Stromal cell of bone marrow (primary cell): ENCODE measurements at regions not wholly inside any gene's neighbourhood (a gene's known extent, or its start where the extent isn't known, plus 50 kb on each side); places are given as distances from the start of the nearest gene placed in this dataset.
A peak's percentile ranks its signal among the peaks of the same experiment; 100 is the strongest.

Experiments
- DNase-seq: peaks from one replicate; pipeline ENCODE4 v3.0.0-alpha.2; 2012; ENCODE audit warnings: low read depth

DNA sequence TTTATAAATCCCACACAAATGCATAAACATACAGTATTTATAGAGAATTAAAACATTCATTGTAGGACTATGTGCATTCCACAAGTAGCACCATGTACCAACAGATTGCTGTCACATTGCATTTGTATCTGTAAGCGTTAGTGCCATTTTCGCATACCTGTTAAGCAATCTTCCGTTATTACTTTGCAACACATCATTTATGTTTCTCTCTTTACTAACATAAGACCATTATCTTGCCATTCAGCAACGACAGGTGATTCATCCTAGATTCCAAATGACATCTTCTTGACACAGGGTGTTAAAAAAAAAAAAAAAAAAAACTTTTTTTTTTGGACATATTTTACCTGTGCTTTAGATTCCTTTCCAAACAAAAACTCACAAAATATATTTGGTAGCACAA is 511.8 kb downstream of the ELAVL2 start:
- DNase-seq, result no peak

DNA sequence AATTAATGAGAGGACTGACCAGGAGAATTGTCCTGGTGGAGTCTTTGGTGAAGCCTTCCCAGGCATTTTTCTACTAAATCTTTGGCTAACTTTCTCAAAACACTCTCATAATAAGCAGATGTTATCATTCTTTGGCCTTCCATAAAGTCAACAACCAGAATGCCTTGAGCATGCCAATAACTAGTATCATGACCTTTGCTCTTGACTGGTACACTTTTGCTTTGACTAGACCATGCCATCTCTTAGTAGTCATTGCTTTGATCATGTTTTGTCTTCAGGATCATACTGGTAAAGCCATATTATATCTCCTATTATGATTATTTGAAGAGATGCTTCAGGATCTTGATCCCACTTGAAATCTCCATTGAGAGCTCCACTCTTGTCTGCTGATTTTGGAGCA is 506.9 kb downstream of the ELAVL2 start:
- no peak for DNase-seq

DNA sequence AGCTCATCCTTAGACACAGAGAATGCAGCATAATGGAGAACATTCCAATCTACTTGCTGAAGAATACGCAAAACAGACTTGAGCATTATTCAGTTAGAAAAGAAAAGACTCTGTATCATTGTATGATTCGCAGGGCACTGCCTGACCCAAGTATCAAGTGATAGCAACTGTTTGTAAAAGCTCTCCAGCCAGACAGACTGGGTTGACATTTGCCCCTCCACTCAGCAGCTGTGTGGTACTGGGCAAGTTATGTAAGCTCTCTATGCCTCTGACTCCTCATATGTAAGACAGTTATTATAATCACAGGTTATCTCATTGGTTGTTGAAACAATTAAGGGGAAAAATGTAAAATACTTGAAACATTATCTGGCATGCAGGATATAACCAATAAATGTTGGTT is 505.0 kb downstream of the ELAVL2 start:
- DNase-seq, result no peak

DNA sequence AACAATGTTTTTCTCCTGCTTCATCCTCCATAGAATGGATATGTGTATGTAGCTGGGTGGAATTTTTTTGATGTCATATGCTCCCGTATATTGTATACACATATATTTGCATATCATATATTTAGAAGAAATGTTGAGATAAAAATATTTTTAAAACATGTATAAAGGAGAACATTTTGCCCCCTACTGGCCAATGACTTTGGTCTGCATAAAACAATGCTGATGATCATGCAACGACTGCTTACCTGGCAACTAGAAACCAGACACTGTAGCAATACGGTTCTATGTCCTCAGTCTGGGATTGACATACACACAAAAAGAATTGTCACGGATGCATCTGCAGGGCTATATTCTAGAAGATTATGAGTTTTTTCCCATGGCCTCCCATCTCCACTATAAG is 503.6 kb downstream of the ELAVL2 start:
- no peak for DNase-seq

GRCh38 chr9:23324511-23324910 is 501.5 kb downstream of the ELAVL2 start:
- DNase-seq, result no peak

DNA sequence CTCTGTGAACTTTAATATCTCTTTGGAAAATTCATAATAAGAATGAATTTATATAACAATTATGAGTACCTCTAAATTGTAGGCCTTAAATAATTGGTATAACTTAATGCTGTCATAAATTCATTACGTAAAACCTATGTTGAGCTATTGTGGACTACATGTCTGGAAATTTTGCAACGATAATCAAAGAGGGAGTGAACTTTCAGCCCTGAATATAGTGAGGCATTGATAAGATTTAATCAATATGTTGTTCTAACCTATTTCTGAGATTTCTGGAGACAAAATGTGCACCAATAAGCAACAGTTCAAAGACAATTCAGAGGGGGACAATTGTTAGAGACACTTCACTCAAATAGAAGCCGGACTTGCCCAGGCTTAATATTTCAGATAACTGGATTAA is 499.4 kb downstream of the ELAVL2 start:
- no peak for DNase-seq

GRCh38 chr9:23341346-23341745 is 484.7 kb downstream of the ELAVL2 start:
- no peak for DNase-seq

- peak; percentile 6 for DNase-seq
These were observed 483.7 kb downstream of the ELAVL2 start for GRCh38 chr9:23342291-23342690.

DNA sequence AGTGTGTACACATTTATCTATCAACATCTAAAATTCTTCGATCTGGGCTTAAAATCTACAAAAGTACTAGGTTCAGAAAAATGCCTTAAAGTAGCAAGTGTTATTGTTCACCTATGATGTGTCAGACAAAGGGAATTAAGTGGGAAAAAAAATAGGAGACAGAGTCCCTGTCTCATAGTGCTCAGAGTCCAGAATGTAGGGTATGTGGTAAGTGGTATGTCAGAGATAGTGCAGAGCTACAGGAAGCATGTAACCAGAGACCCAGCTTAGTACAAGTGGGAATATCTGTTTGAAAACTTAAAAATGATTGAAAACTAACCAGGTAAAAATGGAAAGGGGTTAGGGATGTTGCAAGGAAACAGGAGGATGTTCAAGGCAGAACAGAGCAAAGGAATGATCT is 482.8 kb downstream of the ELAVL2 start:
- no peak for DNase-seq

DNA sequence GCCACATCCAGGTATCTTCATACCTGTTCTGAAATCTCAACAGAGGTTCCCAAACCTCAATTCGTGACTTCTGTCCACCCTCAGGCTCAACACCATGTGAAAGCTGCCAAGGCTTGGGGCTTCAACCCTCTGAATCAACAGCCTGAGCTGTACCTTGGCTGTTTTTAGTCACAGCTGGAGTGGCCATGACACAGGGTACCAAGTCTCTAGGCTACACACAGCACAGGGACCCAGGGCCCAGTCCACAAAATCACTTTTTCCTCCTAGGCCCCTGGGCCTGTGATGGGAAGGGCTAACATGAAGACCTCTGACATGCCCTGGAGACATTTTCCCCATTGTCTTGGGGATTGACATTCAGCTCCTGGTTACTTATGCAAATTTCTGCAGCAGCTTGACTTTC is 464.9 kb downstream of the ELAVL2 start:
- no peak for DNase-seq

- no peak for DNase-seq
These were observed 453.3 kb downstream of the ELAVL2 start for GRCh38 chr9:23372703-23373102.

- DNase-seq, result peak; percentile 1
These were observed 450.5 kb downstream of the ELAVL2 start for GRCh38 chr9:23375511-23375910.

GRCh38 chr9:23379842-23380241 is 446.2 kb downstream of the ELAVL2 start:
- DNase-seq, result no peak

GRCh38 chr9:23380821-23381220 is 445.2 kb downstream of the ELAVL2 start:
- DNase-seq, result no peak

DNA sequence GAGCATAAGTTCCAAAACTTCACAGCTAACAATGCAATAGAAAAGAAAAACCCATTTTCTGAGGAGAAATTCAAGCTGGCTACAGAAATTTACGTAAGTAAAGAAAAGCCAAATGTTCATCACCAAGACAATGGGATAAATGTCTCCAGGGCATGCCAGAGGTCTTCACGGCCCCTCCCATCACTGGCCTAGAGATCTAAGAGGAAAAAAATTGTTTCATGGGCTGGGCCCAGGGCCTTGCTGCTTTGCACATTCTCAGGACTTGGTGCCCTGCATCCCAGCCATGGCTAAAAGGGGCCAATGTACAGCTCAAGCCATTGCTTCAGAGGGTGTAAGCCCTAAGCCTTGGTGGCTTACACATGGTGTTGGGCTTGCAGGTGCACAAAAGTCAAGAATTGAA is 443.6 kb downstream of the ELAVL2 start:
- DNase-seq, result no peak

DNA sequence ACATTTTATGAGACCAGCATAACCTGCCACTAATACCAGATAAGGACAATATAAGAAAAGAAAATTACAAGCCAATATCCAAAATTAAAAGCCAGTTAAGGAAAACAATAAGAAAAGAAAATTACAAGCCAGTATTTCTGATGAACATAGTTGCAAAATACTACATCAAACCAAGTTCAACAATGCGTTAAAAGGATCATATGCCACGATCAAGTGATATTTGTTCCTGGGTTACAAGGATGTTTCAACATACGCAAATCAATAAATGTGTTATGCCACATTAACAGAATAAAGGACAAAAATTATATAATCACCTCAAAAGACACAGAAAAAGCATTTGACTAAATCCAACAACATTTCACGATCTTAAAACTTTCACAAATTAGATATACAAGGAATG is 431.9 kb downstream of the ELAVL2 start:
- no peak for DNase-seq

DNA sequence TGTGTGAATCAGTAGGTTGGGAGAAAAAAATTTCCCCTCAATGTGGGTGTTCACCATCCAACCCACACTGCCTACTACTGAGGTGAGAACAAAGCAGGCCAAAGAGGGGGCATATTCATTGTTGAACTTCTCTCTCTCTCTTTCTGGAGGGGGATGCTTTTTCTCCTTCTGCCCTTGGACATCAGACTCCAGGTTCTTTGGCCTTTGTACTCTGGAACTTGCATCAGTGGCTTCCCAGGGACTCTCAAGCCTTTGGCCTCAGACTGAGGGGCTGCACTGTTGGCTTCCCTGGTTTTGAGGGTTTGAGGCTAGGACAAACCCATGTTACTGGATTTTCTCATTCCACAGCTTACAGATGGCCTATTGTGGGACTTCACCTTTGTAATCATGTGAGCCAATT is 417.2 kb downstream of the ELAVL2 start:
- DNase-seq, result no peak

- DNase-seq, result no peak
These were observed 414.0 kb downstream of the ELAVL2 start for GRCh38 chr9:23412046-23412445.

DNA sequence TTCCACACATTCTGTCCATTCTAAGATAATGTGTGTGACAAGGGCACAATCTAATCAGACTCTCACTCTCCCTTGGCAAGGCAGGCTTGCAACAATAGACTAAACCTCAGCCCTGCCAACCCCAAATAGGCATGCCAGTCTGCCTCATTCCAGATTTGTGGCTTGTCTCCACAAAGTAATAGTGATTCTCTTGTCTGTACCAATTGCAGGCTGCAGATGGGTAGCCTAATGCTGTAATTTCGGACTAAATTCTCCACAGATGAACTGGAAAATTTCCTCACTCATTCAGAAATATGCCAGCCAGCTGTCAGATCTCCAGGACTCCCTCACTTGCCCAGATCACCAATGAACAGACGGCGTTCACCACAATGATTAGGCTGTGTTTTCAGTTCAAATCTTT is 413.6 kb downstream of the ELAVL2 start:
- no peak for DNase-seq

DNA sequence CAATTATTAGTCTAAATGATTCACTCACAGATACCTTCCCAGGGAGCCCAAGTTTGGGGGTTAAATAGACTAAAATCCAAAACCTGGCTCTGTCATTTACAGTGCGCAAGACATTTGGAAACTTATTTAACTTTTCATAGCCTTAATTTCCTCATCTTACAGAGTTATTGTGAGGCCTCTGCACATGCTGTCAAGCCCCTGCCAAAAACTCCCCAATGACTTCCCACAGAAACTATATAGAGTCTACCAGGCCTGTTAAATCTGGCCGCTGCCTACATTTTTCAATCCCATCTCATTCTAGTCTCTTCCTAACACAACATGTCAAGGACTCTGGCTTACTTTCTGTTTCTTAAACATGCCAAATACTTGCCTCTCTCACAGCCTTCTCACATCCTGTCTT is 412.5 kb downstream of the ELAVL2 start:
- DNase-seq, result no peak

GRCh38 chr9:23423999-23424398 is 402.0 kb downstream of the ELAVL2 start:
- DNase-seq, result no peak

GRCh38 chr9:23426144-23426543 is 399.9 kb downstream of the ELAVL2 start:
- no peak for DNase-seq

- DNase-seq, result no peak
These were observed 394.6 kb downstream of the ELAVL2 start for GRCh38 chr9:23431459-23431858.

DNA sequence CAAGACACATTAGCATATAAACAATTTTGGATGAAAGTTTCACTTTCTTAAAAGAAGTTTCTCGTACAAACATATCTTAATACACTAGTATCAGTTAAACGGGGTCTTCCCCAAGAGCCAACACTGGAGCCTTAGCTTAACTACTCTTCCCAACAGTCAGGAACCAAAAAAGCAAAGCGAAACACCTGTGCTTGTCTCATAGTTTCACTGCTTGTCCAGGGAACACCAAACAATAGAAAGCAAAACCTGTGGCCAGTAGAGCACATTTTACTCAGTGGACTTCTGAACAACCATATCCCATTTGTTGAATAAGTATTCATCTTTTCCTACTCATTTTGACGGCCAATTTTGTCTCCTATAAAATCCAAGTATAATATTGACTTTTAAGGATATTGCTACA is 391.4 kb downstream of the ELAVL2 start:
- no peak for DNase-seq

DNA sequence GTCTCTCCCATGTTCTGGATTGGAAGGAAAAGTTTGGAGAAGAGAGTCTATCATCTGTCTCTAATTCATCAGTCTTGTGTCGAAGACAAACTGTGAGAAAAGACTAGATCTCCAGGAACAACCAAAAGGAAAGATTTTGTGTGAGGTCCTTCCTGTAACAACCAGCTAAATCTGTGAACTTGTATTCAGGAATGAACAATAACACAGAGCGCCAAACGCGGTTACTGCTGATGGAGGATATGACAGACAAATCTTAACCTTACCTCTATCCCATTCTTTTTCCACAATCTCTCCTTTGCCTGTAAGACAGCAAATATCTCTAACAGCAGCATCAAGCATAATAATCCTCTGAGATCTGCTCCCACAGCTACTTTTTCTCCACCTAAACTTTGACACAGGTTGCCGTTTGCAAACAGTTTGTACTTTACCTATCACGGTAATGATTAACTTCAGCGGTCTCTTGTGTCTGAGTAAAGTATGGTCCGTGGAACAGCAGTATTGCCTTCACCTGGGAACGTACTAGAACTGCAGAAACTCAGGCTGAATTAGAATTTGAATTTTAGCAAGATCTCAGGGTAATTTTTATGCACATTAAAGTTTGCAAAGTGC is 387.6 kb downstream of the ELAVL2 start:
- DNase-seq, result no peak
